HG03520 (cell line): ENCODE measurements at regions not wholly inside any gene's neighbourhood (a gene's known extent, or its start where the extent isn't known, plus 50 kb on each side); places are given as distances from the start of the nearest gene placed in this dataset.
"Not testable (repeated sequence)": the region's sequence is repeated elsewhere in the genome, so short reads cannot be mapped to it uniquely, and the experiment has no call there.

Experiments
- ATAC-seq: cut with Tn5 transposase; IDR thresholded peaks from one replicate; pipeline ENCODE4 v1.9.1; 2021; ENCODE audit warnings: mild to moderate bottlenecking, moderate library complexity; ENCODE audit not compliant: unreplicated experiment

- no peak for ATAC-seq
Measured at GRCh38 chr3:20747741-20748140, 561.7 kb upstream of the SGO1 start.

- no peak for ATAC-seq
Measured at GRCh38 chr3:20743553-20744321, 557.7 kb upstream of the SGO1 start.

- no peak for ATAC-seq
Measured at GRCh38 chr3:20742903-20743552, 557.0 kb upstream of the SGO1 start.

- no peak for ATAC-seq
Measured at GRCh38 chr3:20741381-20741780, 555.4 kb upstream of the SGO1 start.

- ATAC-seq = no peak
Measured at GRCh38 chr3:20739814-20740213, 553.8 kb upstream of the SGO1 start.

GRCh38 chr3:20736287-20736852, 550.4 kb upstream of the SGO1 start:
- no peak for ATAC-seq

- no peak for ATAC-seq
Measured at GRCh38 chr3:20729185-20729584, 543.2 kb upstream of the SGO1 start.

- no peak for ATAC-seq
Measured at GRCh38 chr3:20726786-20727185, 540.8 kb upstream of the SGO1 start.

- no peak for ATAC-seq
Measured at GRCh38 chr3:20724241-20724640, 538.2 kb upstream of the SGO1 start.

GRCh38 chr3:20716425-20716824, 530.4 kb upstream of the SGO1 start:
- ATAC-seq = not testable (repeated sequence)

- ATAC-seq = no peak
Measured at GRCh38 chr3:20701641-20702040, 515.6 kb upstream of the SGO1 start.

- no peak for ATAC-seq
Measured at GRCh38 chr3:20700714-20701113, 514.7 kb upstream of the SGO1 start.

- ATAC-seq = no peak
Measured at GRCh38 chr3:20698896-20699295, 512.9 kb upstream of the SGO1 start.

GRCh38 chr3:20696388-20697150, 510.6 kb upstream of the SGO1 start:
- ATAC-seq = no peak

GRCh38 chr3:20692675-20693074, 506.7 kb upstream of the SGO1 start:
- ATAC-seq = no peak

GRCh38 chr3:20683910-20684309, 497.9 kb upstream of the SGO1 start:
- no peak for ATAC-seq

- ATAC-seq = no peak
Measured at GRCh38 chr3:20682573-20682972, 496.6 kb upstream of the SGO1 start.

- no peak for ATAC-seq
Measured at GRCh38 chr3:20680990-20681628, 495.1 kb upstream of the SGO1 start.

GRCh38 chr3:20673866-20674265, 487.9 kb upstream of the SGO1 start:
- ATAC-seq = no peak

- no peak for ATAC-seq
Measured at GRCh38 chr3:20669675-20670074, 483.7 kb upstream of the SGO1 start.

GRCh38 chr3:20669184-20669583, 483.2 kb upstream of the SGO1 start:
- ATAC-seq = no peak
